RWPE2 (cell line): ENCODE measurements at regions not wholly inside any gene's neighbourhood (a gene's known extent, or its start where the extent isn't known, plus 50 kb on each side); places are given as distances from the start of the nearest gene placed in this dataset.

Experiments used
- ATAC-seq: fragments of 200-7000 bp; cut with Tn5 transposase; 3 replicates; pipeline ENCODE4 v1.9.1; 2021; ENCODE audit warnings: low read depth
- DNase-seq: peaks from one replicate; pipeline ENCODE4 v3.0.0-alpha.2; 2020; ENCODE audit warnings: low spot score
- H3K27ac ChIP-seq: fragments of 450-650 bp; 2 replicates; pipeline ENCODE4 v1.5.1; 2017; ENCODE audit warnings: mild to moderate bottlenecking; ENCODE audit not compliant: poor library complexity, severe bottlenecking
- H3K27me3 ChIP-seq: fragments of 250-450 bp; sonication (Bioruptor Pico); 2 replicates; pipeline ENCODE4 v1.5.1; 2021; ENCODE audit warnings: mild to moderate bottlenecking, moderate library complexity; ENCODE audit not compliant: insufficient read depth, poor library complexity, severe bottlenecking
- H3K36me3 ChIP-seq: fragments of 250-450 bp; sonication (Bioruptor Pico); 2 replicates; pipeline ENCODE4 v1.5.1; 2020; ENCODE audit warnings: low read depth, mild to moderate bottlenecking, moderate library complexity
- H3K4me1 ChIP-seq: fragments of 250-450 bp; sonication (Bioruptor Pico); 2 replicates; pipeline ENCODE4 v1.5.1; 2021; ENCODE audit warnings: mild to moderate bottlenecking, moderate library complexity; ENCODE audit not compliant: insufficient read depth, poor library complexity, severe bottlenecking
- H3K4me3 ChIP-seq: fragments of 250-450 bp; sonication (Bioruptor Pico); 2 replicates; pipeline ENCODE4 v1.5.1; 2021; ENCODE audit warnings: mild to moderate bottlenecking, moderate library complexity; ENCODE audit not compliant: severe bottlenecking
- H3K9me3 ChIP-seq: fragments of 250-450 bp; sonication (Bioruptor Pico); 2 replicates; pipeline ENCODE4 v1.5.1; 2021; ENCODE audit warnings: mild to moderate bottlenecking, moderate library complexity; ENCODE audit not compliant: severe bottlenecking
- TF ChIP-seq, protein P1 (sequence below): fragments of 450-650 bp; IDR thresholded peaks from one replicate; pipeline ENCODE4 v1.5.1; 2017; ENCODE audit warnings: mild to moderate bottlenecking, moderate library complexity; ENCODE audit not compliant: poor library complexity, severe bottlenecking

DNA sequence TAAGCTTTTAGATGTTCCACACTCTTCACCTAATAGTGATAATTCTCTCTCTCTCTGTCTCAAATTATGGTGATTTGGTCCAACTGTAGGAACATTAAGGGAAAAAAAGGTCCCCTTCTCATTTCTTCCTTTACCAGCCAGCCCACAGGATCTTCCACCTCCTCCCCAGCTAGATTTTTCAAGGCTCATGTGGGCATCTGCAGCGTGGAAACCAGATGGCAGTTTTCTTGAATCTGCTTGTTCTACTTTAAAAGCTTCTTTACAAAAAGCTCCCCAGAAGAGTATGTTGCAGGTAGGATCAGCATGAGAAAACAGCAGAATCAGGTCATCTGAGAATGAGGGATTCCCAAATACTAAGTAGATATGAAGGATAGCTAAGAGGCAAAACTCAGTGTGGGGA lies 208.6 kb upstream of the PFN2 start:
- Histone ChIP-seq H3K27me3 (no peaks in the 10 kb centered on the region), H3K36me3 (no peaks in the 10 kb centered on the region), H3K27ac (no peak overlapping the region), H3K4me3 (no peak overlapping the region), H3K9me3 (no peaks in the 10 kb centered on the region), H3K4me1 (peaks cover under 1% of the 10 kb centered on the region)
- DNase-seq, result no peak
- ATAC-seq, result no peak
- TF ChIP-seq, protein P1, sequence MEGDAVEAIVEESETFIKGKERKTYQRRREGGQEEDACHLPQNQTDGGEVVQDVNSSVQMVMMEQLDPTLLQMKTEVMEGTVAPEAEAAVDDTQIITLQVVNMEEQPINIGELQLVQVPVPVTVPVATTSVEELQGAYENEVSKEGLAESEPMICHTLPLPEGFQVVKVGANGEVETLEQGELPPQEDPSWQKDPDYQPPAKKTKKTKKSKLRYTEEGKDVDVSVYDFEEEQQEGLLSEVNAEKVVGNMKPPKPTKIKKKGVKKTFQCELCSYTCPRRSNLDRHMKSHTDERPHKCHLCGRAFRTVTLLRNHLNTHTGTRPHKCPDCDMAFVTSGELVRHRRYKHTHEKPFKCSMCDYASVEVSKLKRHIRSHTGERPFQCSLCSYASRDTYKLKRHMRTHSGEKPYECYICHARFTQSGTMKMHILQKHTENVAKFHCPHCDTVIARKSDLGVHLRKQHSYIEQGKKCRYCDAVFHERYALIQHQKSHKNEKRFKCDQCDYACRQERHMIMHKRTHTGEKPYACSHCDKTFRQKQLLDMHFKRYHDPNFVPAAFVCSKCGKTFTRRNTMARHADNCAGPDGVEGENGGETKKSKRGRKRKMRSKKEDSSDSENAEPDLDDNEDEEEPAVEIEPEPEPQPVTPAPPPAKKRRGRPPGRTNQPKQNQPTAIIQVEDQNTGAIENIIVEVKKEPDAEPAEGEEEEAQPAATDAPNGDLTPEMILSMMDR, result no peak

DNA sequence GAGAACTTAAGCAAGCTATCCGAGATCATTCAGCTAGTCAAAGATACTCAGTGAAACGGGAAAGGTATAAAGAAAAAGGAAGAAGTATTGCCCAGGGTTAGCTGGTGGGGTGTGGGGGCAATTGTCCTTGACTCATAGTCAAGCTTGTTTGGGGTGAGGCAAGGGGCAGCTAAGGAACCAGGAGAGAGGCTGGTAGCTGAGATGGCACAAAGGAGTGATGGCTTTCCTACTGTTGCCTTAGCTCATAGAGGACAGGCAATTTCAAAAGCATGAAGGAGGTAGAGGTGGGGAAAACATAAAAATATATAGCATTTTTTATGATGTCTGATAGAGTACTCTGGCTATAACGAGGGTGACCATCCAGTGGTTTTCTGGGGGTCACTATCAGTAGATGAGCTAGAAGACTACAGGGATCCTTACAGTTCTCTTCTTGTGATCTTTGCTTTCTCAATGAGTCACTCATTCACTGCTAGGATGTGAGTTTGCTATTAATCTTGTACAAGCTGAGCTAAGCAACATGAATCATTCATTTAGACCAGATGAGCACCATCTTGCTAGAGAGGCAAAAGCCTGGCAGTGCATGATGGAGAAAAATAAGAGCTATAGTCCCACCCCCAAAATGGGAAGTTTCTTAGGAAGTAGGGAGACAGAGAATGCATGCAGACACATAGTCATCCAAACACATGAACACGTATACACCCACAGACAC lies 207.1 kb upstream of the PFN2 start:
- Histone ChIP-seq H3K4me1 (no peaks in the 10 kb centered on the region), H3K27ac (no peak overlapping the region), H3K27me3 (no peaks in the 10 kb centered on the region), H3K36me3 (no peaks in the 10 kb centered on the region), H3K4me3 (no peak overlapping the region), H3K9me3 (no peaks in the 10 kb centered on the region)
- TF ChIP-seq, protein P1, result no peak
- ATAC-seq (peak; percentile 70; the same call in 2 of the 3 replicates), DNase-seq (no peak)

DNA sequence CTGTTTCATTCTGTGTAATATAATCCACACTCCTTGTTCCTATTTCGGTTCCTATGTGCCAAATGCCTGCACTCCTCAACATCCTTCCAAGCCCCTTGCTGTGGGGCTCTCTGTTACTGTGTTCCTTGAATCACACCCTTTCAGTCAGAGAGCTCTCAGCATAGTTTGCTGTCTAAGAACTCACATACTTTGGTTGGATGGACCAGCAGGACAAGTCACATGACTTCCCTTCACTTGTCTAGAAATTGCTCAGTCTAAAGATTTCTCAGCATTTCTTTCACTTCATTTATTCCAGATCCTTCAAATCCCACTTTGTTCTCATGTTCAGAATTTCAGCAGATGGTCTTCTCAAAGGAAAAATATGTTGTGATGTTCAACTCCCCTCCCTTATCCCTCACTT lies 203.5 kb upstream of the PFN2 start:
- Histone ChIP-seq H3K4me3 (no peak overlapping the region), H3K27ac (no peak overlapping the region), H3K36me3 (no peaks in the 10 kb centered on the region), H3K4me1 (no peaks in the 10 kb centered on the region), H3K27me3 (no peaks in the 10 kb centered on the region), H3K9me3 (no peaks in the 10 kb centered on the region)
- DNase-seq, result no peak
- TF ChIP-seq, protein P1, result no peak
- no peak for ATAC-seq

DNA sequence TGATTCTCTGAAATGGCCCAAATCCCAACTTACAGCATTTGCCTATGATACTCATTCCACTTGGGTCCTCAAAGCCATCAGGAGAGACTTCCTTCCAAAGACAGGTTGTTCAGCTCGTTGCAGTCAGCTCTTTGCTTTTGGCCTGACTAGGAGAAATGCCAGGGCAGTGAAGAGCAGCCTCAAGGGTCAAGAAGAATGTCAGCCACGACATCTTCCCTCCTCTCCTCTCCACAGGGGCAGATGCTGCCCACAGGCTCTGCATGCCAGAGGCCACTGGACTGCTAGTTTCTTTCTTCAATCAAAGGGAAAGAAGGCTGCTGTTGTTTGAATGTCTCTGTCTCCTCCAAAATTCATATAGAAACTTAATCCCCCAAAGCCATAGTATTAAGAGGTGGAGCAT lies 201.7 kb upstream of the PFN2 start:
- TF ChIP-seq, protein P1, result no peak
- Histone ChIP-seq H3K27me3 (no peaks in the 10 kb centered on the region), H3K4me1 (no peaks in the 10 kb centered on the region), H3K36me3 (no peaks in the 10 kb centered on the region), H3K27ac (no peak overlapping the region), H3K9me3 (no peaks in the 10 kb centered on the region), H3K4me3 (no peak overlapping the region)
- no peak for DNase-seq
- no peak for ATAC-seq

DNA sequence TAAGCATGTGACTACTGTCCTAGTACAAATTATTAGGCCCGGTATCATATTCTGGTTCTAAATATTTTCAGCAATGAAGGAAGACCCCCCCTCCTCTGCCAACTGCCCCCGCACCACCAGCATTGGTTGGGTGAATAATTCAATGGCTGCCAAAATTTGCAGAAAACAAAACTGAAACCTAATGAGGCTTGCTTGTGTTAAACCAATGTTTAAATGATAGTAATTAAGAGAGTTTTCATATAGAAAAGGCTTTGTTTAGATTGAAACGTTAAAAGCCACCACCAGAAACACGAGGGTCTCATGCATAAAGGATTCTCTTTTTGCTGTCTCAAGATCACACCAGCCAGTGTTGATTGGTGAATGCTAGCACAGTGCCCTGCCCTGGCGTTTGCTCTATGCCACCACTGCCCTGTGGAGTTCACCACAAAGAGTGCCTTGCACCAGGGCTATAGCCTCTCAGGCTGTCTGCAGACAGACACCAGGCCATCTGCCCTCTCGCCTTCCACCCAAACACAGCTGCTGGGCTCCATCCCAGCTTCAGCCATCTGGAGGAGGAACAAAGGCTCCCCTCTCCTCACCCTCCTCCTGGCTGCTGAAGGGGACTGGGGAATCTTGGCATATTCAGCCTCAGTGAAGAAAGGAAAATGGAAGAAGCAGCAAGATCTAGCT lies 200.3 kb upstream of the PFN2 start:
- no peak overlapping the region for H3K27ac ChIP-seq

More for the DNA sequence above, 200.3 kb upstream of the PFN2 start:
- TF ChIP-seq, protein P1, result no peak
- no peak overlapping the region for H3K4me3 ChIP-seq
- no peaks in the 10 kb centered on the region for H3K9me3 ChIP-seq
- no peaks in the 10 kb centered on the region for H3K36me3 ChIP-seq
- no peaks in the 10 kb centered on the region for H3K4me1 ChIP-seq
- ATAC-seq (no peak), DNase-seq (no peak)
- no peaks in the 10 kb centered on the region for H3K27me3 ChIP-seq
